Stimulated activated CD4-positive, alpha-beta T cell treated with anti-CD3 and anti-CD28 coated beads, TNF-alpha, amount 100 ng/mL, for 48 hours (primary cell): ENCODE measurements at regions not wholly inside any gene's neighbourhood (a gene's known extent, or its start where the extent isn't known, plus 50 kb on each side); places are given as distances from the start of the nearest gene placed in this dataset.

ENCODE experiments used
- DNase-seq, 3 donors: peaks; one replicate each; pipeline ENCODE4 v3.0.0-alpha.2; 2020; ENCODE audit warnings: low read depth in 3 of 3

- DNase-seq, result no peak
These were observed 115.4 kb downstream of the SALL1 start for GRCh38 chr16:51035711-51036110.

GRCh38 chr16:51035110-51035498, 116.0 kb downstream of the SALL1 start:
- DNase-seq, result no peak

GRCh38 chr16:51034481-51035109, 116.5 kb downstream of the SALL1 start:
- DNase-seq, result no peak

GRCh38 chr16:51031598-51031997, 119.5 kb downstream of the SALL1 start:
- no peak for DNase-seq

- no peak for DNase-seq
These were observed 120.6 kb downstream of the SALL1 start for GRCh38 chr16:51030516-51030915.

- DNase-seq, result no peak
These were observed 125.3 kb downstream of the SALL1 start for GRCh38 chr16:51025588-51026290.

- no peak for DNase-seq
These were observed 126.4 kb downstream of the SALL1 start for GRCh38 chr16:51024703-51025102.

GRCh38 chr16:51022955-51023354, 128.1 kb downstream of the SALL1 start:
- no peak for DNase-seq

GRCh38 chr16:51019617-51020016, 131.5 kb downstream of the SALL1 start:
- DNase-seq, result no peak

- DNase-seq, result no peak
These were observed 133.1 kb downstream of the SALL1 start for GRCh38 chr16:51017969-51018368.

- no peak for DNase-seq
These were observed 138.7 kb downstream of the SALL1 start for GRCh38 chr16:51012396-51012795.

GRCh38 chr16:51010817-51011216, 140.3 kb downstream of the SALL1 start:
- DNase-seq, result no peak

- DNase-seq, result no peak
These were observed 141.3 kb downstream of the SALL1 start for GRCh38 chr16:51009813-51010212.

- no peak for DNase-seq
These were observed 141.7 kb downstream of the SALL1 start for GRCh38 chr16:51009359-51009758.

- DNase-seq, result no peak
These were observed 142.5 kb downstream of the SALL1 start for GRCh38 chr16:51008607-51009006.

- no peak for DNase-seq
These were observed 143.0 kb downstream of the SALL1 start for GRCh38 chr16:51008037-51008436.

- no peak for DNase-seq
These were observed 147.1 kb downstream of the SALL1 start for GRCh38 chr16:51003850-51004566.

- DNase-seq, result no peak
These were observed 148.1 kb downstream of the SALL1 start for GRCh38 chr16:51002881-51003490.

GRCh38 chr16:50999181-50999580, 151.9 kb downstream of the SALL1 start:
- no peak for DNase-seq

GRCh38 chr16:50998411-50998810, 152.7 kb downstream of the SALL1 start:
- DNase-seq, result no peak

GRCh38 chr16:50997679-50998078, 153.4 kb downstream of the SALL1 start:
- DNase-seq, result no peak

- no peak for DNase-seq
These were observed 154.3 kb downstream of the SALL1 start for GRCh38 chr16:50996830-50997186.
